OCI-LY3 (cell line): ENCODE measurements at regions not wholly inside any gene's neighbourhood (a gene's known extent, or its start where the extent isn't known, plus 50 kb on each side); places are given as distances from the start of the nearest gene placed in this dataset.

Experiments used
- EZH2phosphoT487 ChIP-seq: fragments of 200-600 bp; shearing (Covaris generic); IDR thresholded peaks from 2 replicates; pipeline ENCODE4 v1.6.1; 2018; ENCODE audit warnings: antibody characterized with exemption, mixed run types, low read depth
- TF ChIP-seq, protein P1 (sequence below): fragments of 200-600, 300-600 bp; sonication (generic); IDR thresholded peaks from 2 replicates; pipeline ENCODE4 v1.5.1; 2014; ENCODE audit warnings: antibody characterized with exemption, low read length, low read depth

DNA sequence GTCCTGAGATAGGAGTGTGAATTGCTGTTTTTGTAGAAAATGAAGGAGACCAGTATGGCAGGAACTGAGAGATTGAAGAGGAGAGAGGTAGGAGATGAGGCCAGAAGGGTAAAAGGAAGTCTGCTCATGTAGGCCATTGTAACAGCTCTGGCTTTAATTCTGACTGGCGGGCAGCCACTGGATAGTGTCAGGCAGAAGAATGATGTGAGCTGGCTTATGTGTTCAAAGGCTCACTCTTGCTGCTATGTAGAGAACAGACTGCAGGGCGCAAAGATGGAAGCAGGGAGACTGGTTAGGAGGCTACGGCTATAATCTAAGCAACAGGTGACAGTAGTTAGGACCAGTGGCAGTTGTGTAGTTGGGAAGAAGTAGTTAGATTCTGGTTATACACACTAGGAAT lies 160.2 kb upstream of the FGF13 start:
- TF ChIP-seq, protein P1, sequence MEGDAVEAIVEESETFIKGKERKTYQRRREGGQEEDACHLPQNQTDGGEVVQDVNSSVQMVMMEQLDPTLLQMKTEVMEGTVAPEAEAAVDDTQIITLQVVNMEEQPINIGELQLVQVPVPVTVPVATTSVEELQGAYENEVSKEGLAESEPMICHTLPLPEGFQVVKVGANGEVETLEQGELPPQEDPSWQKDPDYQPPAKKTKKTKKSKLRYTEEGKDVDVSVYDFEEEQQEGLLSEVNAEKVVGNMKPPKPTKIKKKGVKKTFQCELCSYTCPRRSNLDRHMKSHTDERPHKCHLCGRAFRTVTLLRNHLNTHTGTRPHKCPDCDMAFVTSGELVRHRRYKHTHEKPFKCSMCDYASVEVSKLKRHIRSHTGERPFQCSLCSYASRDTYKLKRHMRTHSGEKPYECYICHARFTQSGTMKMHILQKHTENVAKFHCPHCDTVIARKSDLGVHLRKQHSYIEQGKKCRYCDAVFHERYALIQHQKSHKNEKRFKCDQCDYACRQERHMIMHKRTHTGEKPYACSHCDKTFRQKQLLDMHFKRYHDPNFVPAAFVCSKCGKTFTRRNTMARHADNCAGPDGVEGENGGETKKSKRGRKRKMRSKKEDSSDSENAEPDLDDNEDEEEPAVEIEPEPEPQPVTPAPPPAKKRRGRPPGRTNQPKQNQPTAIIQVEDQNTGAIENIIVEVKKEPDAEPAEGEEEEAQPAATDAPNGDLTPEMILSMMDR: no peak
- TF ChIP-seq EZH2phosphoT487: no peak
